Panc1 (cell line): ENCODE measurements at regions not wholly inside any gene's neighbourhood (a gene's known extent, or its start where the extent isn't known, plus 50 kb on each side); places are given as distances from the start of the nearest gene placed in this dataset.

Experiments
- ATAC-seq: fragments of 200-7000 bp; cut with Tn5 transposase; 2 replicates; pipeline ENCODE4 v1.9.1; 2020; ENCODE audit warnings: mild to moderate bottlenecking, moderate library complexity
- BruUV-seq: library from RNA; stranded (reverse); fragments of 400-500 nt; replicated peaks from 2 replicates; lab custom pipeline; 2021; lab: Mats Ljungman, UMichigan
- CTCF ChIA-PET: fragments of 300-600 bp; sonication (Branson Sonifier 250); formaldehyde crosslinking; loops from one replicate; lab custom pipeline; 2022; ENCODE audit warnings: antibody characterized with exemption; lab: Charles Lee
- POLR2A ChIA-PET: fragments of 300-600 bp; sonication (Branson Sonifier 250); formaldehyde crosslinking; loops from one replicate; lab custom pipeline; 2022; ENCODE audit warnings: antibody characterized with exemption; lab: Charles Lee
- DNase-seq: peaks from one replicate; pipeline ENCODE4 v3.0.0-alpha.2; 2010; ENCODE audit warnings: low read depth, low spot score
- H3K27ac ChIP-seq: 2 replicates; pipeline ENCODE4 v1.5.1; 2011; ENCODE audit warnings: mild to moderate bottlenecking, low read length, inconsistent platforms
- H3K27me3 ChIP-seq: fragments of 200-500 bp; sonication (Bioruptor generic); 2 replicates; pipeline ENCODE4 v1.6.0; 2014; ENCODE audit warnings: low read length, inconsistent platforms; ENCODE audit not compliant: control insufficient read depth, insufficient read depth
- H3K36me3 ChIP-seq: fragments of 200-500 bp; sonication (Bioruptor generic); 2 replicates; pipeline ENCODE4 v1.5.1; 2014; ENCODE audit warnings: inconsistent platforms, mild to moderate bottlenecking, low read length, moderate library complexity; ENCODE audit not compliant: control insufficient read depth, insufficient read depth
- H3K4me1 ChIP-seq: 2 replicates; pipeline ENCODE4 v1.5.1; 2011; ENCODE audit warnings: inconsistent platforms, mild to moderate bottlenecking, low read length, moderate library complexity; ENCODE audit not compliant: control insufficient read depth, insufficient read depth
- H3K4me3 ChIP-seq, 2 experiments: 2 replicates each; pipeline ENCODE4 v1.5.1; 2011 to 2012; ENCODE audit warnings: low read depth in 2 of 2, low read length in 2 of 2, mild to moderate bottlenecking in 2 of 2, inconsistent platforms in 1 of 2, moderate library complexity in 1 of 2
- H3K9me3 ChIP-seq: fragments of 200-500 bp; sonication (Bioruptor generic); 2 replicates; pipeline ENCODE4 v1.5.1; 2014; ENCODE audit warnings: low read depth, mild to moderate bottlenecking, inconsistent platforms, low read length, moderate library complexity; ENCODE audit not compliant: control insufficient read depth, insufficient read depth
- POLR2AphosphoS5 ChIP-seq: IDR thresholded peaks from 2 replicates; pipeline ENCODE4 v1.6.1; 2012; ENCODE audit warnings: mild to moderate bottlenecking, low read depth, low read length, moderate library complexity
- SIN3A ChIP-seq: IDR thresholded peaks from 2 replicates; pipeline ENCODE4 v1.6.1; 2012; ENCODE audit warnings: low read depth, mild to moderate bottlenecking, low read length, moderate library complexity, borderline replicate concordance; ENCODE audit not compliant: insufficient read depth
- TCF7L2 ChIP-seq: IDR thresholded peaks from 2 replicates; pipeline ENCODE4 v1.6.1; 2011; ENCODE audit warnings: mild to moderate bottlenecking, low read depth, low read length, inconsistent platforms
- in situ Hi-C: cut with HindIII; loops from 2 replicates; pipeline ENCODE4 v1.10.0; 2016; ENCODE audit warnings: low sequenced_read_pairs, low pct_unique_long_range_greater_than_20kb
- intact Hi-C: fragments of 100-400 bp; cut with micrococcal nuclease; formaldehyde crosslinking; loops from one replicate; pipeline ENCODE4 v1.10.0; 2022; ENCODE audit not compliant: unreplicated experiment
- TF ChIP-seq, protein P1 (sequence below), 2 experiments: IDR thresholded peaks; 2 replicates each; pipeline ENCODE4 v1.6.1; 2011 to 2012; ENCODE audit warnings: low read depth in 2 of 2, control low read depth in 1 of 2, low read length in 1 of 2, mild to moderate bottlenecking in 1 of 2, moderate library complexity in 1 of 2; ENCODE audit not compliant: insufficient read depth in 1 of 2
- TF ChIP-seq, protein P2 (sequence below): fragments of 450-650 bp; IDR thresholded peaks from 2 replicates; pipeline ENCODE4 v1.5.1; 2017; ENCODE audit warnings: mild to moderate bottlenecking

DNA sequence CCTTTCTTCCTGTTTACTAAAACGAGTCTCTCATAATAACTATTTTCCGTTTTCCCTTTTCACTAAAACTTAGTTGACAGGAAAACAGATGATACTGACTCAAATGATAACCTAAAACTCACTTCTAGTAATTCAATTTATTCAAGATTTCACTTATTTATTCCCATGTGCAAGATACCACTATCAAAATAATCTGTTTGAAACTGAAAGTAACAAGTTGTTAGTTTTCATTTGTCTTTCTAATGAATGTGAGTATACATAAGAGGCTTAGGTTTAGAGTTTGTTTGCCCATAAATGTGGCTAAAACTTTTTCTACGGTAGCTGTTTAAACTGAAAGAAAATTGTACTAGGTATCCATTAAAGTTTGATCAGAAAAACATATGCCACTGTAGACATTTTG lies 314.9 kb upstream of the STEAP1 start:
- ChIA-PET CTCF (no interaction called here), POLR2A (no interaction called here)
- Histone ChIP-seq H3K4me1 (no peaks in the 10 kb centered on the region), H3K27me3 (no peaks in the 10 kb centered on the region), H3K27ac (no peak overlapping the region), H3K36me3 (no peaks in the 10 kb centered on the region), H3K4me3 (no peak overlapping the region), H3K9me3 (no peaks in the 10 kb centered on the region)
- TF ChIP-seq, protein P1, sequence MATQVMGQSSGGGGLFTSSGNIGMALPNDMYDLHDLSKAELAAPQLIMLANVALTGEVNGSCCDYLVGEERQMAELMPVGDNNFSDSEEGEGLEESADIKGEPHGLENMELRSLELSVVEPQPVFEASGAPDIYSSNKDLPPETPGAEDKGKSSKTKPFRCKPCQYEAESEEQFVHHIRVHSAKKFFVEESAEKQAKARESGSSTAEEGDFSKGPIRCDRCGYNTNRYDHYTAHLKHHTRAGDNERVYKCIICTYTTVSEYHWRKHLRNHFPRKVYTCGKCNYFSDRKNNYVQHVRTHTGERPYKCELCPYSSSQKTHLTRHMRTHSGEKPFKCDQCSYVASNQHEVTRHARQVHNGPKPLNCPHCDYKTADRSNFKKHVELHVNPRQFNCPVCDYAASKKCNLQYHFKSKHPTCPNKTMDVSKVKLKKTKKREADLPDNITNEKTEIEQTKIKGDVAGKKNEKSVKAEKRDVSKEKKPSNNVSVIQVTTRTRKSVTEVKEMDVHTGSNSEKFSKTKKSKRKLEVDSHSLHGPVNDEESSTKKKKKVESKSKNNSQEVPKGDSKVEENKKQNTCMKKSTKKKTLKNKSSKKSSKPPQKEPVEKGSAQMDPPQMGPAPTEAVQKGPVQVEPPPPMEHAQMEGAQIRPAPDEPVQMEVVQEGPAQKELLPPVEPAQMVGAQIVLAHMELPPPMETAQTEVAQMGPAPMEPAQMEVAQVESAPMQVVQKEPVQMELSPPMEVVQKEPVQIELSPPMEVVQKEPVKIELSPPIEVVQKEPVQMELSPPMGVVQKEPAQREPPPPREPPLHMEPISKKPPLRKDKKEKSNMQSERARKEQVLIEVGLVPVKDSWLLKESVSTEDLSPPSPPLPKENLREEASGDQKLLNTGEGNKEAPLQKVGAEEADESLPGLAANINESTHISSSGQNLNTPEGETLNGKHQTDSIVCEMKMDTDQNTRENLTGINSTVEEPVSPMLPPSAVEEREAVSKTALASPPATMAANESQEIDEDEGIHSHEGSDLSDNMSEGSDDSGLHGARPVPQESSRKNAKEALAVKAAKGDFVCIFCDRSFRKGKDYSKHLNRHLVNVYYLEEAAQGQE (IDR thresholded peaks at IDR 0.05; ENCODE audit: insufficient read depth in 1 of 2, low read depth in 2 of 2, low read length in 1 of 2): no peak
- TF ChIP-seq SIN3A (no peak), POLR2AphosphoS5 (no peak), TCF7L2 (no peak)
- TF ChIP-seq, protein P2, sequence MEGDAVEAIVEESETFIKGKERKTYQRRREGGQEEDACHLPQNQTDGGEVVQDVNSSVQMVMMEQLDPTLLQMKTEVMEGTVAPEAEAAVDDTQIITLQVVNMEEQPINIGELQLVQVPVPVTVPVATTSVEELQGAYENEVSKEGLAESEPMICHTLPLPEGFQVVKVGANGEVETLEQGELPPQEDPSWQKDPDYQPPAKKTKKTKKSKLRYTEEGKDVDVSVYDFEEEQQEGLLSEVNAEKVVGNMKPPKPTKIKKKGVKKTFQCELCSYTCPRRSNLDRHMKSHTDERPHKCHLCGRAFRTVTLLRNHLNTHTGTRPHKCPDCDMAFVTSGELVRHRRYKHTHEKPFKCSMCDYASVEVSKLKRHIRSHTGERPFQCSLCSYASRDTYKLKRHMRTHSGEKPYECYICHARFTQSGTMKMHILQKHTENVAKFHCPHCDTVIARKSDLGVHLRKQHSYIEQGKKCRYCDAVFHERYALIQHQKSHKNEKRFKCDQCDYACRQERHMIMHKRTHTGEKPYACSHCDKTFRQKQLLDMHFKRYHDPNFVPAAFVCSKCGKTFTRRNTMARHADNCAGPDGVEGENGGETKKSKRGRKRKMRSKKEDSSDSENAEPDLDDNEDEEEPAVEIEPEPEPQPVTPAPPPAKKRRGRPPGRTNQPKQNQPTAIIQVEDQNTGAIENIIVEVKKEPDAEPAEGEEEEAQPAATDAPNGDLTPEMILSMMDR: no peak
- in situ Hi-C loops: no loop called here
- DNase-seq (no peak), ATAC-seq (no peak)
- BruUV-seq: no TSS peak
- intact Hi-C loops: no loop called here

DNA sequence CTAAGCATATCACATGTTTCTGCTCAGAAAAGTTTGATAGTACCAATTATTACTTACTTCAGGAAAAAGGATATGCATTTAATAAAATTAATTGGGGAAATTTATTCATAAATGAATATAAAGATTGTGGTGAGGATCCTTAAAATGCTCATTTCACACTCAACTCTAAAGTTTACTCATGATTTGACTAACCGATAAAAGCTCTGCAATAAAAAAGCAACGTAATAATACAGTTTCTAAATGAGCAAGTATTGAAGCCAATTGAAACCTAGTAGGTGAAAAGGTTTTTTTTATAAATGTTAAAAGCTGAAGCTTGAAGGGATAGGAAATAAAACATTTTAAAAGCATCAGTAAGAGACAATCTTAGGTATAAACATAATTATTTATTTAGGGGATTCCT lies 308.3 kb upstream of the STEAP1 start:
- no peaks in the 10 kb centered on the region for H3K9me3 ChIP-seq
- intact Hi-C loops: no loop called here
- CTCF ChIA-PET: no interaction called here
- POLR2A ChIA-PET: no interaction called here
- DNase-seq (no peak), ATAC-seq (no peak)
- in situ Hi-C loops: no loop called here
- H3K36me3 ChIP-seq: no peaks in the 10 kb centered on the region
- TF ChIP-seq SIN3A (no peak), TCF7L2 (no peak), POLR2AphosphoS5 (no peak)
- TF ChIP-seq, protein P2: no peak
- TF ChIP-seq, protein P1 (IDR thresholded peaks at IDR 0.05; ENCODE audit: insufficient read depth in 1 of 2, low read depth in 2 of 2, low read length in 1 of 2): no peak
- no TSS peak for BruUV-seq
- H3K4me3 ChIP-seq: no peak overlapping the region
- H3K27me3 ChIP-seq: no peaks in the 10 kb centered on the region
- H3K4me1 ChIP-seq: no peaks in the 10 kb centered on the region
- no peak overlapping the region for H3K27ac ChIP-seq
